ENCODE measurements at regions not wholly inside any gene's neighbourhood (a gene's known extent, or its start where the extent isn't known, plus 50 kb on each side); places are given as distances from the start of the nearest gene placed in this dataset.

DNA sequence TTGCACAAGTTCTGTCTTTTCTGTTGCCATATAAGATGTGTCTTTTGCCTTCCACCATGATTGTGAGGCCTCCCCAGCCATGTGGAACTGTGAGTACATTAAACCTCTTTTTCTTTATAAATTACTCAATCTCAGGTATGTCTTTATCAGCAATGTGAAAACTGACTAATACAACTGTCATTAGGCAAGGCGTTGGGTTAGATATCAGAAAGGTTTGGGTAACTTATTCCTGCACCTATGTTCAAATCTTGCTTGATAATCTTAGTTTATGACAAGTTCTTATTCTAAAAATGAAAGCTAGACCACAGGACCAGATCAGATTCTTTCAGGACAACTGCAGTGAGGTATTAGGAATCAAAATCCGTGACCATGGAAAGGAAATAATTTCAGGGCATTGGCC, 160.6 kb upstream of the BDNF start:
- CTCF ChIA-PET = no interaction called here
- H3K36me3 ChIP-seq (ENCODE audit: control insufficient read depth, insufficient read depth, low read length) = no peaks in the 10 kb centered on the region
- H3K9me3 ChIP-seq (ENCODE audit: control insufficient read depth, insufficient read depth, low read depth, low read length) = no peaks in the 10 kb centered on the region
- intact Hi-C loops (cut with micrococcal nuclease; ENCODE audit: unreplicated experiment) (no loop called here), in situ Hi-C loops (cut with HindIII; ENCODE audit: low pct_unique_long_range_greater_than_20kb, low sequenced_read_pairs) (no loop called here)
- DNase-seq (ENCODE audit: low read depth, low spot score) (no peak), ATAC-seq (no peak)
- H3K4me1 ChIP-seq (ENCODE audit: control insufficient read depth, insufficient read depth, low read length) = no peaks in the 10 kb centered on the region
- H3K27me3 ChIP-seq (ENCODE audit: control insufficient read depth, insufficient read depth, low read length) = no peaks in the 10 kb centered on the region
- no peak for TF ChIP-seq POLR2AphosphoS5 (IDR thresholded peaks at IDR 0.05; ENCODE audit: low read depth, low read length)
- no peak for TF ChIP-seq SIN3A (IDR thresholded peaks at IDR 0.05; ENCODE audit: borderline replicate concordance, insufficient read depth, low read depth, low read length)
- POLR2A ChIA-PET = no interaction called here
- H3K4me3 ChIP-seq (ENCODE audit: low read depth in 2 of 2, low read length in 2 of 2) = no peak overlapping the region
- no peak overlapping the region for H3K27ac ChIP-seq (ENCODE audit: low read length)
- no TSS peak for BruUV-seq (replicated peaks)

DNA sequence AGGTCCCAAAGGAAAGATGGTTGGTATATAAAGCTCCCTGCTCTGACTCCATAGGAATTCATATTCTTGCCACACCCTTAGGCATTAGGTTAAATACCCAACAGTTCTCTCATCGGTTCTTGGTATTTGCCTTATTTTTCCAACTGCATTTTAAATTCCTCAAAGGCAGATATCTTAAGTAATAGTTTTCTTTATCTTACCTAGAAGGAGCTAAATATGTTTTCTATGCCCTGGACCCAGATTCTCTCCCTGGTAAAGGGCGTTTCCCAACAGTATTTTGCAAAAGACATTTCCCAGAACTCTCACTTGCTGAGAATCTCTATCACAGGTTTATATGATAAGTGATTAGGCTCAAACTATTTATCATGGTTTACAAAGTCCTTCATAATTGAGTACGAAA, 158.6 kb upstream of the BDNF start:
- CTCF ChIA-PET = no interaction called here
- H3K4me3 ChIP-seq (ENCODE audit: low read depth in 2 of 2, low read length in 2 of 2) = no peak overlapping the region
- no TSS peak for BruUV-seq (replicated peaks)
- no peak for DNase-seq (ENCODE audit: low read depth, low spot score)
- no peaks in the 10 kb centered on the region for H3K27me3 ChIP-seq (ENCODE audit: control insufficient read depth, insufficient read depth, low read length)
- H3K9me3 ChIP-seq (ENCODE audit: control insufficient read depth, insufficient read depth, low read depth, low read length) = no peaks in the 10 kb centered on the region
- intact Hi-C loops (cut with micrococcal nuclease; ENCODE audit: unreplicated experiment) = no loop called here
- ATAC-seq = no peak
- H3K27ac ChIP-seq (ENCODE audit: low read length) = no peak overlapping the region
- POLR2A ChIA-PET = no interaction called here
- in situ Hi-C loops (cut with HindIII; ENCODE audit: low pct_unique_long_range_greater_than_20kb, low sequenced_read_pairs) = no loop called here
- TF ChIP-seq, protein P1, sequence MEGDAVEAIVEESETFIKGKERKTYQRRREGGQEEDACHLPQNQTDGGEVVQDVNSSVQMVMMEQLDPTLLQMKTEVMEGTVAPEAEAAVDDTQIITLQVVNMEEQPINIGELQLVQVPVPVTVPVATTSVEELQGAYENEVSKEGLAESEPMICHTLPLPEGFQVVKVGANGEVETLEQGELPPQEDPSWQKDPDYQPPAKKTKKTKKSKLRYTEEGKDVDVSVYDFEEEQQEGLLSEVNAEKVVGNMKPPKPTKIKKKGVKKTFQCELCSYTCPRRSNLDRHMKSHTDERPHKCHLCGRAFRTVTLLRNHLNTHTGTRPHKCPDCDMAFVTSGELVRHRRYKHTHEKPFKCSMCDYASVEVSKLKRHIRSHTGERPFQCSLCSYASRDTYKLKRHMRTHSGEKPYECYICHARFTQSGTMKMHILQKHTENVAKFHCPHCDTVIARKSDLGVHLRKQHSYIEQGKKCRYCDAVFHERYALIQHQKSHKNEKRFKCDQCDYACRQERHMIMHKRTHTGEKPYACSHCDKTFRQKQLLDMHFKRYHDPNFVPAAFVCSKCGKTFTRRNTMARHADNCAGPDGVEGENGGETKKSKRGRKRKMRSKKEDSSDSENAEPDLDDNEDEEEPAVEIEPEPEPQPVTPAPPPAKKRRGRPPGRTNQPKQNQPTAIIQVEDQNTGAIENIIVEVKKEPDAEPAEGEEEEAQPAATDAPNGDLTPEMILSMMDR (IDR thresholded peaks at IDR 0.05) = no peak
- TF ChIP-seq SIN3A (IDR thresholded peaks at IDR 0.05; ENCODE audit: borderline replicate concordance, insufficient read depth, low read depth, low read length) (no peak), POLR2AphosphoS5 (IDR thresholded peaks at IDR 0.05; ENCODE audit: low read depth, low read length) (no peak), TCF7L2 (IDR thresholded peaks at IDR 0.05; ENCODE audit: low read depth, low read length) (no peak)
- TF ChIP-seq, protein P2, sequence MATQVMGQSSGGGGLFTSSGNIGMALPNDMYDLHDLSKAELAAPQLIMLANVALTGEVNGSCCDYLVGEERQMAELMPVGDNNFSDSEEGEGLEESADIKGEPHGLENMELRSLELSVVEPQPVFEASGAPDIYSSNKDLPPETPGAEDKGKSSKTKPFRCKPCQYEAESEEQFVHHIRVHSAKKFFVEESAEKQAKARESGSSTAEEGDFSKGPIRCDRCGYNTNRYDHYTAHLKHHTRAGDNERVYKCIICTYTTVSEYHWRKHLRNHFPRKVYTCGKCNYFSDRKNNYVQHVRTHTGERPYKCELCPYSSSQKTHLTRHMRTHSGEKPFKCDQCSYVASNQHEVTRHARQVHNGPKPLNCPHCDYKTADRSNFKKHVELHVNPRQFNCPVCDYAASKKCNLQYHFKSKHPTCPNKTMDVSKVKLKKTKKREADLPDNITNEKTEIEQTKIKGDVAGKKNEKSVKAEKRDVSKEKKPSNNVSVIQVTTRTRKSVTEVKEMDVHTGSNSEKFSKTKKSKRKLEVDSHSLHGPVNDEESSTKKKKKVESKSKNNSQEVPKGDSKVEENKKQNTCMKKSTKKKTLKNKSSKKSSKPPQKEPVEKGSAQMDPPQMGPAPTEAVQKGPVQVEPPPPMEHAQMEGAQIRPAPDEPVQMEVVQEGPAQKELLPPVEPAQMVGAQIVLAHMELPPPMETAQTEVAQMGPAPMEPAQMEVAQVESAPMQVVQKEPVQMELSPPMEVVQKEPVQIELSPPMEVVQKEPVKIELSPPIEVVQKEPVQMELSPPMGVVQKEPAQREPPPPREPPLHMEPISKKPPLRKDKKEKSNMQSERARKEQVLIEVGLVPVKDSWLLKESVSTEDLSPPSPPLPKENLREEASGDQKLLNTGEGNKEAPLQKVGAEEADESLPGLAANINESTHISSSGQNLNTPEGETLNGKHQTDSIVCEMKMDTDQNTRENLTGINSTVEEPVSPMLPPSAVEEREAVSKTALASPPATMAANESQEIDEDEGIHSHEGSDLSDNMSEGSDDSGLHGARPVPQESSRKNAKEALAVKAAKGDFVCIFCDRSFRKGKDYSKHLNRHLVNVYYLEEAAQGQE (IDR thresholded peaks at IDR 0.05; ENCODE audit: insufficient read depth in 1 of 2, low read depth in 2 of 2, low read length in 1 of 2) = no peak
- H3K36me3 ChIP-seq (ENCODE audit: control insufficient read depth, insufficient read depth, low read length) = no peaks in the 10 kb centered on the region
- H3K4me1 ChIP-seq (ENCODE audit: control insufficient read depth, insufficient read depth, low read length) = no peaks in the 10 kb centered on the region

DNA sequence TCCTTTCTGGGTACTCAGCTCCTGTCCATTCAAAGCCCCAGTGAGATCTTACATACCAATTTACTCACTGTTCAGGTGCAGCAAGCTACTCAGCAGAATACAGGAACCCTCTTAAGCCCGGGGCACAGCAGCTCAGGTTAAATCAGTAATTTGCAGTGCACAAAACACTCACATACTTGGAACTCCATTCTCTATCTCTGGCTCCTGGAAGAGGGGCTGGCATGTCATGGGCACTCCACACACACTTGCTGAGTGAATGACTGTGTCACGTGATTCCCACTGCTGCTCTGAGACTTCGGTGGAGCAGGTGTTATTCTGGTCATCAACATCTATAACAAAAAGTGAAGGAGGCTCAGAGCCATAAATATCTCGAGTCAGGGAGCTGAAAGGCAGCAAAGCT, 157.3 kb upstream of the BDNF start:
- H3K27me3 ChIP-seq (ENCODE audit: control insufficient read depth, insufficient read depth, low read length) = no peaks in the 10 kb centered on the region
- intact Hi-C loops (cut with micrococcal nuclease; ENCODE audit: unreplicated experiment) = no loop called here
- no peak overlapping the region for H3K27ac ChIP-seq (ENCODE audit: low read length)
- TF ChIP-seq TCF7L2 (IDR thresholded peaks at IDR 0.05; ENCODE audit: low read depth, low read length) (no peak), SIN3A (IDR thresholded peaks at IDR 0.05; ENCODE audit: borderline replicate concordance, insufficient read depth, low read depth, low read length) (no peak), POLR2AphosphoS5 (IDR thresholded peaks at IDR 0.05; ENCODE audit: low read depth, low read length) (no peak)
- TF ChIP-seq, protein P2 (IDR thresholded peaks at IDR 0.05; ENCODE audit: insufficient read depth in 1 of 2, low read depth in 2 of 2, low read length in 1 of 2) = no peak
- TF ChIP-seq, protein P1 (IDR thresholded peaks at IDR 0.05) = no peak
- CTCF ChIA-PET = no interaction called here
- no peaks in the 10 kb centered on the region for H3K9me3 ChIP-seq (ENCODE audit: control insufficient read depth, insufficient read depth, low read depth, low read length)
- no peak overlapping the region for H3K4me3 ChIP-seq (ENCODE audit: low read depth in 2 of 2, low read length in 2 of 2)
- H3K4me1 ChIP-seq (ENCODE audit: control insufficient read depth, insufficient read depth, low read length) = no peaks in the 10 kb centered on the region
- no TSS peak for BruUV-seq (replicated peaks)
- ATAC-seq (no peak), DNase-seq (ENCODE audit: low read depth, low spot score) (no peak)
- no peaks in the 10 kb centered on the region for H3K36me3 ChIP-seq (ENCODE audit: control insufficient read depth, insufficient read depth, low read length)
- POLR2A ChIA-PET = no interaction called here
- in situ Hi-C loops (cut with HindIII; ENCODE audit: low pct_unique_long_range_greater_than_20kb, low sequenced_read_pairs) = no loop called here
